Kidney epithelial cell (primary cell): ENCODE measurements at regions not wholly inside any gene's neighbourhood (a gene's known extent, or its start where the extent isn't known, plus 50 kb on each side); places are given as distances from the start of the nearest gene placed in this dataset.

ENCODE experiments used
- DNase-seq: peaks from one replicate; pipeline ENCODE4 v3.0.0-alpha.2; 2010; ENCODE audit warnings: low read depth
- H3K27me3 ChIP-seq: 2 replicates; pipeline ENCODE4 v1.6.0; 2011; ENCODE audit warnings: low read length; ENCODE audit not compliant: control insufficient read depth, insufficient read depth
- H3K36me3 ChIP-seq: 2 replicates; pipeline ENCODE4 v1.5.1; 2011; ENCODE audit warnings: low read length; ENCODE audit not compliant: control insufficient read depth, insufficient read depth
- H3K4me3 ChIP-seq: 2 replicates; pipeline ENCODE4 v1.5.1; 2011; ENCODE audit warnings: low read depth, mild to moderate bottlenecking, control low read depth, low read length
- CTCF ChIP-seq: IDR thresholded peaks from 2 replicates; pipeline ENCODE4 v1.5.1; 2011; ENCODE audit warnings: mild to moderate bottlenecking, moderate library complexity, low read length, control low read depth, inconsistent platforms; ENCODE audit not compliant: insufficient read depth, poor library complexity, severe bottlenecking

GRCh38 chr10:81019029-81019890, 481.6 kb downstream of the SH2D4B start:
- H3K4me3 ChIP-seq = no peak overlapping the region
- DNase-seq = peak; percentile 29
- H3K27me3 ChIP-seq = no peaks in the 10 kb centered on the region
- no peaks in the 10 kb centered on the region for H3K36me3 ChIP-seq
- peak; percentile 87 for TF ChIP-seq CTCF

GRCh38 chr10:81021428-81022129, 483.9 kb downstream of the SH2D4B start:
- no peaks in the 10 kb centered on the region for H3K36me3 ChIP-seq
- no peaks in the 10 kb centered on the region for H3K27me3 ChIP-seq
- no peak for TF ChIP-seq CTCF
- no peak overlapping the region for H3K4me3 ChIP-seq
- DNase-seq = no peak

- Histone ChIP-seq H3K27me3 (no peaks in the 10 kb centered on the region), H3K36me3 (no peaks in the 10 kb centered on the region), H3K4me3 (no peak overlapping the region)
- no peak for TF ChIP-seq CTCF
- peak; percentile 38 for DNase-seq
These were observed 488.9 kb downstream of the SH2D4B start for GRCh38 chr10:81026591-81026990.

- Histone ChIP-seq H3K36me3 (no peaks in the 10 kb centered on the region), H3K4me3 (no peak overlapping the region), H3K27me3 (no peaks in the 10 kb centered on the region)
- no peak for TF ChIP-seq CTCF
- no peak for DNase-seq
These were observed 489.5 kb downstream of the SH2D4B start for GRCh38 chr10:81027223-81027622.

GRCh38 chr10:81027706-81028105, 490.0 kb downstream of the SH2D4B start:
- TF ChIP-seq CTCF = no peak
- H3K27me3 ChIP-seq = no peaks in the 10 kb centered on the region
- H3K4me3 ChIP-seq = no peak overlapping the region
- no peaks in the 10 kb centered on the region for H3K36me3 ChIP-seq
- DNase-seq = no peak
